Transverse colon (tissue), 4 donors: ENCODE measurements at regions not wholly inside any gene's neighbourhood (a gene's known extent, or its start where the extent isn't known, plus 50 kb on each side); places are given as distances from the start of the nearest gene placed in this dataset.

Experiments
- DNase-seq: peaks from one replicate; pipeline ENCODE4 v3.0.0-alpha.2; 2019
- H3K27ac ChIP-seq, 4 donors: fragments of 200-600 bp; sonication (generic); 2 replicates each; pipeline ENCODE4 v1.5.1; 2016 to 2018; ENCODE audit warnings: inconsistent platforms in 4 of 4
- H3K27me3 ChIP-seq: fragments of 200-600 bp; sonication (generic); 2 replicates; pipeline ENCODE4 v1.5.1; 2017; ENCODE audit warnings: inconsistent platforms
- H3K36me3 ChIP-seq, 4 donors: fragments of 200-600 bp; sonication (generic); 2 replicates each; pipeline ENCODE4 v1.5.1; 2017 to 2019; ENCODE audit warnings: inconsistent platforms in 4 of 4
- H3K4me1 ChIP-seq, 4 donors: fragments of 200-600 bp; sonication (generic); 2 replicates each; pipeline ENCODE4 v1.5.1; 2017 to 2020; ENCODE audit warnings: inconsistent platforms in 4 of 4
- H3K4me3 ChIP-seq, 4 donors: fragments of 200-600 bp; sonication (generic); 1 replicate in 1 of 4; 2 replicates in 3 of 4; pipeline versions ENCODE4 v1.5.1 to v1.6.1; 2017 to 2019; ENCODE audit warnings: inconsistent platforms in 4 of 4
- H3K9me3 ChIP-seq, 2 donors: fragments of 200-600 bp; sonication (generic); 2 replicates each; pipeline ENCODE4 v1.5.1; 2017 to 2019; ENCODE audit warnings: inconsistent platforms in 2 of 2
- CTCF ChIP-seq, 5 experiments: fragments of 200-600 bp in 3 of 5; fragments of 450-650 bp in 2 of 5; sonication (generic) in 3 of 5; IDR thresholded peaks; 1 replicate in 2 of 5; 2 replicates in 3 of 5; pipeline ENCODE4 v1.5.1; 2016 to 2017; ENCODE audit warnings: antibody characterized with exemption in 5 of 5, inconsistent platforms in 3 of 5, mild to moderate bottlenecking in 2 of 5, moderate library complexity in 1 of 5
- EP300 ChIP-seq: sonication (generic); formaldehyde crosslinking; IDR thresholded peaks from one replicate; pipeline ENCODE4 v1.6.1; 2017; ENCODE audit warnings: antibody characterized with exemption, low read depth
- POLR2A ChIP-seq: fragments of 450-650 bp; IDR thresholded peaks from one replicate; pipeline ENCODE4 v1.6.1; 2016; ENCODE audit warnings: antibody characterized with exemption, mild to moderate bottlenecking, moderate library complexity
- POLR2AphosphoS5 ChIP-seq, 3 donors: sonication (generic); formaldehyde crosslinking; IDR thresholded peaks; one replicate each; pipeline ENCODE4 v1.6.1; 2016; ENCODE audit warnings: antibody characterized with exemption in 3 of 3
- WGBS, 2 donors: methylation state at CpG; one replicate each; pipeline ENCODE4 v1.1.5; 2018; ENCODE audit warnings: low coverage in 1 of 2; 5-methylcytosine and 5-hydroxymethylcytosine counted together
- in situ Hi-C, 4 donors: fragments of 200-750 bp; cut with MboI; loops; one replicate each; pipeline versions ENCODE4 v1.15.0 to v1.15.1; 2017; ENCODE audit warnings: low sequenced_read_pairs in 3 of 4, low pct_ligation_motif_present in 1 of 4, low pct_unique_long_range_greater_than_20kb in 1 of 4
- intact Hi-C: fragments of 100-400 bp; cut with DNase I; formaldehyde crosslinking; loops from one replicate; pipeline ENCODE4 v1.15.1; 2023; ENCODE audit warnings: low total_unique reads

- Histone ChIP-seq H3K36me3 (no peaks in the 10 kb centered on the region), H3K4me3 (no peak overlapping the region), H3K9me3 (no peaks in the 10 kb centered on the region), H3K4me1 (no peaks in the 10 kb centered on the region), H3K27me3 (no peaks in the 10 kb centered on the region), H3K27ac (no peak overlapping the region)
- in situ Hi-C loops (no loop called here), intact Hi-C loops (no loop called here)
- 41 to 67% methylated on average over 2 of the region's 2 CpGs for WGBS, 2 donors
- DNase-seq, result no peak
- TF ChIP-seq EP300 (no peak), CTCF (IDR thresholded peaks at IDR 0.05) (no peak), POLR2AphosphoS5 (IDR thresholded peaks at IDR 0.05) (no peak), POLR2A (no peak)
These were observed 311.3 kb upstream of the EMCN start for GRCh38 chr4:100828986-100829685.

- H3K36me3 ChIP-seq, result no peaks in the 10 kb centered on the region
- H3K4me3 ChIP-seq, result no peak overlapping the region
- no peaks in the 10 kb centered on the region for H3K9me3 ChIP-seq
- intact Hi-C loops, result no loop called here
- H3K27me3 ChIP-seq, result no peaks in the 10 kb centered on the region
- H3K4me1 ChIP-seq, result no peaks in the 10 kb centered on the region
- no peak for DNase-seq
- WGBS, 2 donors, result 57 to 96% methylated on average over 3 of the region's 3 CpGs
- no peak overlapping the region for H3K27ac ChIP-seq
- TF ChIP-seq EP300 (no peak), CTCF (IDR thresholded peaks at IDR 0.05) (no peak), POLR2AphosphoS5 (IDR thresholded peaks at IDR 0.05) (no peak), POLR2A (no peak)
- in situ Hi-C loops, result no loop called here
These were observed 310.5 kb upstream of the EMCN start for GRCh38 chr4:100828364-100828763.

DNA sequence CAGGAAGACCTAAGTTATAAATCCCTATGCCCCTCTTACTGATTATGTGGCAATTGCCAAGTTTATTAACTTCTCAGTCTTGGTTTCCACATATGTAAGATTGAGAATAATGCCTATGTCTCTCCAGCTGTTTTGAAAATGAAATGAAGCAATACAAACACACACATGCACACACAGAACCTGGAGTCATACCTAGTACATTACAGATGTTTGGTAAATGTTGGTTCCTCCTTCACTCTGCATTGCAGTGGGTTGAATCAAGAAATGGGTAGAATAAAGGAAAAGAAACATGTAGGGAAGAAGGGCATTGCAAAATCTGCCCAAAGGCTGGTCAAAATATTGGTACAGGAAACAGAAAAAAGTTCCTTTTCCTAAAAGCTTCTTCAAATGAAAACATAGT lies 309.9 kb upstream of the EMCN start:
- intact Hi-C loops (no loop called here), in situ Hi-C loops (no loop called here)
- H3K4me3 ChIP-seq, result no peak overlapping the region

More for the DNA sequence above, 309.9 kb upstream of the EMCN start:
- H3K9me3 ChIP-seq, result no peaks in the 10 kb centered on the region
- H3K27me3 ChIP-seq, result no peaks in the 10 kb centered on the region
- H3K4me1 ChIP-seq, result no peaks in the 10 kb centered on the region
- TF ChIP-seq POLR2A (no peak), EP300 (no peak), POLR2AphosphoS5 (IDR thresholded peaks at IDR 0.05) (no peak), CTCF (IDR thresholded peaks at IDR 0.05) (no peak)
- no peak overlapping the region for H3K27ac ChIP-seq
- no peaks in the 10 kb centered on the region for H3K36me3 ChIP-seq
- DNase-seq, result no peak
